GM21576 (cell line): ENCODE measurements at regions not wholly inside any gene's neighbourhood (a gene's known extent, or its start where the extent isn't known, plus 50 kb on each side); places are given as distances from the start of the nearest gene placed in this dataset.
"Not testable (repeated sequence)": the region's sequence is repeated elsewhere in the genome, so short reads cannot be mapped to it uniquely, and the experiment has no call there.

Experiments used
- ATAC-seq: cut with Tn5 transposase; IDR thresholded peaks from one replicate; pipeline ENCODE4 v1.9.1; 2021; ENCODE audit warnings: mild to moderate bottlenecking, moderate library complexity; ENCODE audit not compliant: unreplicated experiment

- no peak for ATAC-seq
Observed at GRCh38 chr10:36026656-36027390, 384.7 kb upstream of the FZD8 start.

GRCh38 chr10:36026081-36026480 lies 384.0 kb upstream of the FZD8 start:
- ATAC-seq, result no peak

DNA sequence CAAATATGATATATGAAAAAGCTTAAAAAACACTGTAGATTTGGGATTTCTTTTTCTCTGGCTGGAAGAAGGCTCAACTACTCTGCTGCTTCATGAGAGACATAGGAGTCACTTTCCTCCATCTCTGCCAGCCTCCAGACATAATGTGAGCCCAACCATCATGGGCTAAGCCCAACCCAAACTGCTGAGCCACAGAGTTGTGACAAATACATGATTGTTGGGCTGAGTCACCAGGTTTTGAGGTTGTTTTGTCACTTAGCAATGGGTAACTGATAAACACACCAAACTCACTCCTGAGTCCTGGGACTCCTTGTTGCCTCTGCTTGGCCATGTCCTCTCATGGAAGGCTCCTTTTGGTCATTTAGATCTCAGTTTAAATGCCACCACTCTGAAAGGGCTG lies 381.8 kb upstream of the FZD8 start:
- no peak for ATAC-seq

DNA sequence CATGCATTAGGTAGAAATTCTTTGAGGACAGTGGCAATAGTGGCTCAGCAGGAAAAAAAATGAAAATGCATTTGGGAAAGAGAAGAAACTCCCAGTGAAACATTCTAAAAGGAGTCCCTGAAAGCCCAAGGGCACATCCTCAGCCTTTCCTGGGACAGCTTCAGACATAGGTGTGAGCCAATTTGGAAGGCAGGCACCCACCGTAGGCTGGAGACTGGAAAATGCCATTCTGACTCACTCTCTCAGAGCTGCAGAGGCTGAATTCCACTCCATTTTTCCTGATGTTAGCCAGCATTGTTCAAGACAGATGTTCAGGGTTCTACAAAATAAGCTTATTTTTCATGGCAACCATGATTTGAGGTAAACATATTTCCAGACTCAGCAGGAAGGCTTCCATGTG lies 379.0 kb upstream of the FZD8 start:
- no peak for ATAC-seq

DNA sequence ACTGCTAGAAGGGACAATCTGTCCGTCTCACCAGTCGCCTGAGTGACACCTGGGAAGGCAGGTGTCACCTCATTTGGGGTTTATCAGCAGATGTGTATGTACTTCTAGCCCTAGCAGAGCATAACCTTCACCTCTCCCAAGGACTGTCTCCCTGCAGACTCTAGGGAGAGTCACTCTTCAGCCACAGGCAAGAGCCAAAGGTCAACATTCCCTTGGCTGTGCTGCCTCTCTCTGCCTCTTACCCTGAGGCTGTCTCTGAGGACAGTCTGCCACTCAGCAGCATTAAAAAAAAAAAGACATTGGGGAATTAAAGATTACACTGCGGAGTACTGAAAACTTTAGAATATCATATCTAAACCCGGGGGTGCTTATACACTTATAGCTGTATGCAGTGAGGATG lies 377.7 kb upstream of the FZD8 start:
- no peak for ATAC-seq

- ATAC-seq, result no peak
Observed at GRCh38 chr10:36018996-36019395, 376.9 kb upstream of the FZD8 start.

DNA sequence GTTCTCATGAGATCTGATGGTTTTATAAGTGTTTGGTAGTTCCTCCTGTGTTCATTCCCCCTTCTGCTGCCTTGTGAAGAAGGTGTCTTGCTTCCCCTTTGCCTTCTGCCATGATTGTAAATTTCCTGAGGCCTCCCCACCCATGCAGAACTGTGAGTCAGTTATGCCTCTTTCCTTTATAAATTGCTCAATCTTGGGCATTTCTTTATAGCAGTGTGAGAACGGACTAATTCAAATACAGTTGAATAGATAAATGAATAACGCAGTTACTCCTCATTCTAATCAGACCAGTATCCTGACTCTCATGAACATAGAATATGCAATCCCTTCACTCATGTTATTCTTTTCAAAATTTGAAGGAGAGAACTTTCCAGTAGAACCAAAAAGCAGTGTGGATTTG lies 375.0 kb upstream of the FZD8 start:
- ATAC-seq, result no peak

DNA sequence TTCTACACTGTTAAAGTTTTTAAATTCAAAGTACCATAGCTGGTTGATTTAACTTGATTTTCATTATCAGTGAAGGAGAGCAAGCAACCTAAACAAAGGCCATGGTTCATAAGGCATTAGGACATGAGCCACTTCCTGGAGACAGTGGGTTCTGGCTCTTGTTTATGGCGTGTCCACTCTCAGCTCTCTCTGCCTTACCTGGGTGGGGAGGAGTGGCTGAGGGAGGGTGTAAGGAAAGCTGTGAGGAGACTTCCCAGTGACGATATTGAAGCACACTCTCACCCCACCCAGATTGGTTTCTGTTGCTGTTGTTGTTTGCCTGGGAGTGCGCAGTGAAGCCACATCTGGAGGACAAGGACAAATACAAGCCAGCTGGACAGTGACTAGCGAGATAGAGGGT lies 365.3 kb upstream of the FZD8 start:
- ATAC-seq, result no peak

DNA sequence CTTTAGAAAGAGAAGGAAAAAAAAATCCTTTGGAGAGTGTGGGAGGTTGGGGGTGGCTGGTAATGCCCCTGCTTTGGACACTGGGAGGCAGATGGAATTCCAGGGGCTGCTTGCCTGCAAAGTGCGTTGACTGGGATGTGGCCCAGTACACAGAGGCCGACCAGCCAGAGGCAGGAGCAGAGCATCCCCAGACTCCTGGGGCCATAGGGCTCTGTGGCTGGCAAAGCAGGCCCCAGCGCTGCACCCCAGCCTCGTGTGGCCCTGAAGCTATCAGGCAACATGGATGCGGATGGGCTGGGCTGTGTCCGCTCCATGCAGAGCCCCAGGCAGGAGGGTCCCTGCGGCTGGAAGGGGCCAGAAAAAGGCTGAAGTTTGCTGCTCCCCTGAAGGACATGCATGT lies 361.6 kb upstream of the FZD8 start:
- no peak for ATAC-seq

DNA sequence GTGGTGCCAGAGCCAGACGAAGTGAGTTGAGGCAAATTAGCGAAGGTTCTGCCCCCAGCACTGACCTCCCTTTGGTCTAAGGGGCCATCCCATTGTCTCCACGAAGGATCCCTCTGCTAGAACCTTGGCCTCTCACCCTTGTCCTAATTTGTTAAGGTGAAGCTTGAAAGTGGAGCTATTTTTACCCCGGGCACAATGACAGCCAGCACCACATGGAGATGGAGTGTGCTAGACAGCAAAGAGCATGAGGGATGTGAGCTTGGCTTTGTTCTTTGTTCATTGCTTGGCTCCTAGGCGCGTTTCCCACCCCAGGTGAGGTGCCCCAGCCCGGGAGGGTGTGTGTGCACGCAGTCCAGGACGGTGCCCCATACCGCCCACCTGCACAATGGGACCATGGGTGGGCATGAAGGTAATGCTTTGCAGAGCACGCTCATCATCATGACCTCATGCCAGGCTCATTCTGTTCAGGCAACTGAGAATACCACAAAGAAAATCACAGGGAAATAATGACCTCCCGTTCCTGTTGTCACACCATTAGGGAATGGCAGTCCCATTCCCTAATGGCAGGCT lies 361.0 kb upstream of the FZD8 start:
- no peak for ATAC-seq

GRCh38 chr10:36002445-36002844 lies 360.3 kb upstream of the FZD8 start:
- no peak for ATAC-seq

DNA sequence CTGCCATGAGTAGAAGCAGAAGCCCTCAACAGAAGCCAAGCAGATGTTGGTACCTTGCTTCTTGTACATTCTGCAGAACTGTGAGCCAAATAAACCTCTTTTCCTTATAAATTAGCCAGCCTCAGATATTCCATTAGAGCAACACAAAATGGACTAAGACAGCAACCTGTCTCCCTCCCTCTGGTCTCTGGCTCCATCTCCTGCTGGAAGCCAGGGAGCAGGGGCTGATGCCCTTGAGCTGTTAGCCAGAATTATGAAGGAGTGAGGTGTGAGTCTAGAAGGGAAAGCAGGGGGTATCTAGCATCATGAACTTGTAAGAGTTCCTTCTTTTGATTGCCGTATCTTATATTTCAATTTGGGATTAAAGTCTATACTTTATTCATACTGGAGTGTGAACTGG lies 358.7 kb upstream of the FZD8 start:
- not testable (repeated sequence) for ATAC-seq

GRCh38 chr10:35998026-35998425 lies 355.9 kb upstream of the FZD8 start:
- ATAC-seq, result no peak

DNA sequence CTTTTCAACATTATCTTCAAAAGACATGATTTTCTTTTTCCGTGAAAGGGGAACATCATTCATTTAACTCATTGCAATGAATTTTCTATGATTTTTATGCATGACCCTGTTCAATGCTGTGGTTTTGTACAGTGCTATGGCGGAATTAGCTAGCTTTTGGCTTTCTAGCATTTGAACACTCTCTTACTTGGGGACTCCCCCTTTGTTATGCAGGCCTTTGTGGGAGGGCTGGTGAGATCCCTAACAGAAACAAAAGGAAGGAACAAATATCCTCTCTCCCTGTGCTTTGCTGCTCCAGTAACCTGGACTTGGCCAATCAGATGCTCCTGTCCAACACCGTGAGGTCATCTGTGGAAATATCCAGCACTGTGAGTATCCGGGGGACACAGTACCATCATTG lies 353.4 kb upstream of the FZD8 start:
- no peak for ATAC-seq

DNA sequence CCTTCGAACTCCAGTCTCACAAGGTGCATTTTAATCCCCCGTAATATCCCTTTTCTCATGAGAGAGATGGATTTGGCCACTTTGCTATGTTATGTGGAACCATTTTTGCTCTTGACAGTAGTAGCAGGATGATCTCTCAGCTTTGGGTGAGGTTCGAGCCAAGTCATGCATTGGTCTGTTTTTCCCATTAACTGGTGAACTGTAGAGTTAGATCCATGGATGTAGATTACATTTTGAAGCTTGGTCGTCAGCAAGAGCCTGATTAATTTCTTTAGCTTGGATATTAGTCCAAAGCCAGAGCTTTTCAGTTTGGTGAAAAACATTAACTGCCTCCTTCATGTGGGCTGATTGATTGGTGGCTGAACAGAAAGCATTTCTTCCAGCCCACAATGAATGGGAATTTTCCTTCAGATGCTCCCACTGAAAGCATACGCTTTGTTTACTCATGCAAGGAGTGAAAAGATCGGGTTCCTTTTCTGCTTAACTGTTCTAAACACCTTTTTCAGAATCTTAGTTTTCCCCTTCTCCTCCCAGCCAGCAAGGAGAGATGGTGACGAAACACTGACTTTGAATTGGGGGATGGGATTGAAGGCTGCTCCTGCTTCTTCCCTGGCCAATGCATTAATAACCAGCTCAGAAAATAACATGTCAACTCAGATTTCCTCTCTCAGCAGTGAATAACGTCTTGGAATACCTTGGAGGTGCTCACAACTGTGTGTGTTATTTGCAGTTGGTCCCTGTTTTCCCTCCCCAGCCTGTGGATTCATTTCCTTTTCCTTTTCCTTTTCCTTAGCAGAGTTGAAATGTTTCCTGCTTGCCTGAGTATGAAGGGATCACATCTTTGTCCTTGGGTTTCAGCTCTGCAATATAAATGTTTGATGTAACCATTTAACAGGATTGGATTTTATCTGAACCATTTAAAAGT lies 351.8 kb upstream of the FZD8 start:
- ATAC-seq, result no peak

DNA sequence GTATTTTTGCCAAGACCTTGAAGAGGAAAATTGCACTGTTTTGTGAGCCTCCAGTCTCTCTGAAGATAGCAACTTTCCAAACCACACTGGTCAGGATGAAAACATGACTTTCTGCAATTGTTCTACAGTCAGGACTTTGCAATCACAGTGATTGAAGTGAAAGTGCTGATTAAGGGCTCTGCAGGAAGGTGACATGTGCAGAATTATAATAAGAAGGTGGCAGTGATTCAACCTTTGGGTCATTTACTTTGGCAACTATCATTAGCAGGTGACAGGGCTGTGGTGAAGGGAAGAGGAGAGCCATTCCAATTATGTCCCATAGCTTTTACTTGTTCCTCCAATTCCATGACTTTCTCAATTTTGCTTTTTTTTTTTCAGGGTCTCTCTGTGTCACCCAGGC lies 350.0 kb upstream of the FZD8 start:
- ATAC-seq, result no peak

GRCh38 chr10:35986756-35987502 lies 344.8 kb upstream of the FZD8 start:
- ATAC-seq, result no peak

- no peak for ATAC-seq
Observed at GRCh38 chr10:35979116-35979515, 337.0 kb upstream of the FZD8 start.

- ATAC-seq, result not testable (repeated sequence)
Observed at GRCh38 chr10:35973912-35974591, 332.0 kb upstream of the FZD8 start.

DNA sequence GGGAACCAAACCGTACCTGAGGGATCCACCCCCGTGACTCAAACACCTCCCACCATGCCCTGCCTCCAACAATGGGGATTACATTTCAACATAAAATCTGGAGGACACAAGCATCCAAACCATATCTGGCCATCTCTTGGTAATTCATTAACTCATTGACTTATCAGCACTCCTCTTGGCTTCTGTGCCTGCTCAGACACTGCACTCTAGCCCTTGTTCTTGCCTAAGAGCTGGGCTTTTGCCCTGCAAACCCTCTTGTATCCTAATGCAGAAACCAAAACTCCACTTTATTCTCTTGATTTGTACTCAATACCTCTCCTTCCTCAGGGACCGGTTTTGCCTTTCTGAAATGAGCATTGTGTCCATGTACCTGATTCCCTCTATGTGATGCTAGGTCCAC lies 330.2 kb upstream of the FZD8 start:
- ATAC-seq, result no peak

DNA sequence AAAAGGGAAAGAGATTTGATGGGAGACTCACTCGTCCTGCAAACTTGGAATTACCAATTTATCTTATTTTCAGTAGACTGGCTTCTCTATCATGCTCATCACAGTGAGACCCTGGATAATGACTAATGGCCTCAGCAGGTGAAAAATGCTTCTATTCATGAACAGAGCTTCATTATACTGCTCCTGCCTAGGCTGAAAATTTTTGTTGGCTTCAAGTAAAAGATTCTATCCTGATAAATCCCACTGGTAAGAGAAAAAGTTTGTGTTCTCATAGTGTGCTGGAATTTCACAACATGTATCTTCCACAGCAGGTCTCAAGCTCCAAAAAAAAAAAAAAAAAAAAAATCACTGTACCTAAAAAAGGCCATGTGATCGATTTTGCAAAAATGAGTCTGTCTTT lies 329.3 kb upstream of the FZD8 start:
- ATAC-seq, result no peak
